ENCODE measurements at regions not wholly inside any gene's neighbourhood (a gene's known extent, or its start where the extent isn't known, plus 50 kb on each side); places are given as distances from the start of the nearest gene placed in this dataset.

GRCh38 chr1:244239261-244239770, 188.2 kb downstream of the ZBTB18 start:
- no peaks in the 10 kb centered on the region for H3K4me1 ChIP-seq (ENCODE audit: insufficient read depth, low read length)
- no peak overlapping the region for H3K9ac ChIP-seq (ENCODE audit: low read length)
- no peaks in the 10 kb centered on the region for H3K27me3 ChIP-seq (ENCODE audit: insufficient read depth, low read length)
- no peak overlapping the region for H3K27ac ChIP-seq (ENCODE audit: low read depth, low read length)
- no peaks in the 10 kb centered on the region for H3K9me3 ChIP-seq (ENCODE audit: insufficient read depth, low read depth, low read length)
- FAIRE-seq (no peak), DNase-seq (ENCODE audit: low read depth) (no peak)
- no peaks in the 10 kb centered on the region for H3K36me3 ChIP-seq (ENCODE audit: insufficient read depth, low read length)
- Mint-ChIP-seq H3K4me1 (ENCODE audit: low read depth, unreplicated experiment) (peaks cover 11% of the 10 kb centered on the region), H3K9me3 (ENCODE audit: unreplicated experiment) (no peaks in the 10 kb centered on the region), H3K27me3 (ENCODE audit: low read depth, unreplicated experiment) (no peaks in the 10 kb centered on the region), H3K4me3 (ENCODE audit: unreplicated experiment) (no peak overlapping the region), H3K36me3 (ENCODE audit: low read depth, unreplicated experiment) (no peaks in the 10 kb centered on the region), H3K27ac (ENCODE audit: unreplicated experiment) (peak overlapping the region; percentile 78)
- H4K20me1 ChIP-seq (ENCODE audit: insufficient read depth, low read length), result no peaks in the 10 kb centered on the region
- H3K4me2 ChIP-seq (ENCODE audit: low read length), result no peak overlapping the region
- TF ChIP-seq EZH2 (IDR thresholded peaks at IDR 0.05; ENCODE audit: insufficient read depth, low read length) (no peak), CTCF (IDR thresholded peaks at IDR 0.05; ENCODE audit: insufficient read depth, low read depth, low read length) (no peak)
- H2AFZ ChIP-seq (ENCODE audit: low read depth, low read length), result peak overlapping the region; percentile 21
- no peaks in the 10 kb centered on the region for H3K79me2 ChIP-seq (ENCODE audit: insufficient read depth, low read length)
- no peak overlapping the region for H3K4me3 ChIP-seq (ENCODE audit: insufficient read depth, low read depth, low read length)

- H3K9me3 Mint-ChIP-seq (ENCODE audit: unreplicated experiment), result peaks cover under 1% of the 10 kb centered on the region
- H3K27me3 Mint-ChIP-seq (ENCODE audit: low read depth, unreplicated experiment), result peaks cover 2% of the 10 kb centered on the region
- Histone ChIP-seq H3K9me3 (ENCODE audit: insufficient read depth, low read depth, low read length) (no peaks in the 10 kb centered on the region), H2AFZ (ENCODE audit: low read depth, low read length) (no peak overlapping the region), H3K79me2 (ENCODE audit: insufficient read depth, low read length) (no peaks in the 10 kb centered on the region), H3K4me2 (ENCODE audit: low read length) (no peak overlapping the region), H3K4me1 (ENCODE audit: insufficient read depth, low read length) (no peaks in the 10 kb centered on the region), H3K27me3 (ENCODE audit: insufficient read depth, low read length) (no peaks in the 10 kb centered on the region), H3K36me3 (ENCODE audit: insufficient read depth, low read length) (no peaks in the 10 kb centered on the region), H3K4me3 (ENCODE audit: insufficient read depth, low read depth, low read length) (no peak overlapping the region), H3K9ac (ENCODE audit: low read length) (no peak overlapping the region), H4K20me1 (ENCODE audit: insufficient read depth, low read length) (no peaks in the 10 kb centered on the region), H3K27ac (ENCODE audit: low read depth, low read length) (no peak overlapping the region)
- peaks cover 10% of the 10 kb centered on the region for H3K4me1 Mint-ChIP-seq (ENCODE audit: low read depth, unreplicated experiment)
- DNase-seq (ENCODE audit: low read depth) (no peak), FAIRE-seq (no peak)
- TF ChIP-seq CTCF (IDR thresholded peaks at IDR 0.05; ENCODE audit: insufficient read depth, low read depth, low read length) (no peak), EZH2 (IDR thresholded peaks at IDR 0.05; ENCODE audit: insufficient read depth, low read length) (no peak)
- no peaks in the 10 kb centered on the region for H3K36me3 Mint-ChIP-seq (ENCODE audit: low read depth, unreplicated experiment)
- no peak overlapping the region for H3K27ac Mint-ChIP-seq (ENCODE audit: unreplicated experiment)
- no peak overlapping the region for H3K4me3 Mint-ChIP-seq (ENCODE audit: unreplicated experiment)
Measured at GRCh38 chr1:244241438-244241837, 190.4 kb downstream of the ZBTB18 start.

GRCh38 chr1:244242446-244242845, 191.4 kb downstream of the ZBTB18 start:
- Histone ChIP-seq H3K9me3 (ENCODE audit: insufficient read depth, low read depth, low read length) (no peaks in the 10 kb centered on the region), H3K4me2 (ENCODE audit: low read length) (no peak overlapping the region), H3K4me3 (ENCODE audit: insufficient read depth, low read depth, low read length) (no peak overlapping the region), H3K79me2 (ENCODE audit: insufficient read depth, low read length) (no peaks in the 10 kb centered on the region), H3K36me3 (ENCODE audit: insufficient read depth, low read length) (no peaks in the 10 kb centered on the region), H4K20me1 (ENCODE audit: insufficient read depth, low read length) (no peaks in the 10 kb centered on the region), H3K4me1 (ENCODE audit: insufficient read depth, low read length) (no peaks in the 10 kb centered on the region), H3K27ac (ENCODE audit: low read depth, low read length) (no peak overlapping the region), H3K27me3 (ENCODE audit: insufficient read depth, low read length) (no peaks in the 10 kb centered on the region), H3K9ac (ENCODE audit: low read length) (no peak overlapping the region), H2AFZ (ENCODE audit: low read depth, low read length) (no peak overlapping the region)
- peaks cover 2% of the 10 kb centered on the region for H3K9me3 Mint-ChIP-seq (ENCODE audit: unreplicated experiment)
- DNase-seq (ENCODE audit: low read depth), result no peak
- H3K36me3 Mint-ChIP-seq (ENCODE audit: low read depth, unreplicated experiment), result no peaks in the 10 kb centered on the region
- peaks cover 8% of the 10 kb centered on the region for H3K4me1 Mint-ChIP-seq (ENCODE audit: low read depth, unreplicated experiment)
- no peak overlapping the region for H3K4me3 Mint-ChIP-seq (ENCODE audit: unreplicated experiment)
- H3K27me3 Mint-ChIP-seq (ENCODE audit: low read depth, unreplicated experiment), result peaks cover 2% of the 10 kb centered on the region
- FAIRE-seq, result no peak
- no peak overlapping the region for H3K27ac Mint-ChIP-seq (ENCODE audit: unreplicated experiment)
- no peak for TF ChIP-seq CTCF (IDR thresholded peaks at IDR 0.05; ENCODE audit: insufficient read depth, low read depth, low read length)
- no peak for TF ChIP-seq EZH2 (IDR thresholded peaks at IDR 0.05; ENCODE audit: insufficient read depth, low read length)
